GM23338 (cell line): ENCODE measurements at regions not wholly inside any gene's neighbourhood (a gene's known extent, or its start where the extent isn't known, plus 50 kb on each side); places are given as distances from the start of the nearest gene placed in this dataset.

Source experiments
- ATAC-seq: fragments of 200-7000 bp; cut with Tn5 transposase; 3 replicates; pipeline ENCODE4 v1.9.1; 2020
- DNase-seq: peaks from one replicate; pipeline ENCODE4 v3.0.0-alpha.2; 2015; ENCODE audit warnings: low spot score
- H2AFZ ChIP-seq: fragments of 200-600 bp; sonication (generic); 2 replicates; pipeline ENCODE4 v1.8.0; 2016; ENCODE audit warnings: antibody characterized with exemption, mild to moderate bottlenecking, moderate library complexity
- H3F3A ChIP-seq: fragments of 200-600 bp; sonication (generic); replicated peaks from 2 replicates; pipeline ENCODE4 v1.8.0; 2017; ENCODE audit warnings: antibody characterized with exemption, mixed run types, low read depth
- H3K27ac ChIP-seq: fragments of 200-600 bp; sonication (generic); 2 replicates; pipeline ENCODE4 v1.6.1; 2016; ENCODE audit warnings: low read depth
- H3K27me3 ChIP-seq: fragments of 200-600 bp; sonication (generic); 2 replicates; pipeline ENCODE4 v1.8.0; 2016; ENCODE audit warnings: mild to moderate bottlenecking, mixed run types, moderate library complexity; ENCODE audit not compliant: insufficient read depth
- H3K36me3 ChIP-seq: fragments of 200-600 bp; sonication (generic); 2 replicates; pipeline ENCODE4 v1.8.0; 2016; ENCODE audit warnings: mild to moderate bottlenecking; ENCODE audit not compliant: insufficient read depth
- H3K4me1 ChIP-seq: fragments of 200-600 bp; sonication (generic); 2 replicates; pipeline ENCODE4 v1.8.0; 2016; ENCODE audit warnings: mild to moderate bottlenecking, moderate library complexity; ENCODE audit not compliant: insufficient read depth
- H3K4me2 ChIP-seq: fragments of 200-600 bp; sonication (generic); 2 replicates; pipeline ENCODE4 v1.7.1; 2017; ENCODE audit warnings: mixed run types
- H3K4me3 ChIP-seq: fragments of 200-600 bp; sonication (generic); 2 replicates; pipeline ENCODE4 v1.6.1; 2016; ENCODE audit warnings: mixed run types
- H3K79me2 ChIP-seq: fragments of 200-600 bp; sonication (generic); replicated peaks from 2 replicates; pipeline ENCODE4 v1.8.0; 2017; ENCODE audit warnings: mild to moderate bottlenecking; ENCODE audit not compliant: insufficient read depth
- H3K9me2 ChIP-seq: fragments of 200-600 bp; sonication (generic); 2 replicates; pipeline ENCODE4 v1.8.0; 2017; ENCODE audit not compliant: insufficient read depth
- H4K20me1 ChIP-seq: fragments of 200-600 bp; sonication (generic); replicated peaks from 2 replicates; pipeline ENCODE4 v1.8.0; 2017; ENCODE audit warnings: mild to moderate bottlenecking; ENCODE audit not compliant: insufficient read depth
- H3K27ac Mint-ChIP-seq: 2 replicates; pipeline ENCODE4 v1.8.0; 2020; ENCODE audit warnings: inconsistent platforms, mild to moderate bottlenecking, moderate library complexity, mixed read lengths
- H3K27me3 Mint-ChIP-seq: 3 replicates; pipeline ENCODE4 v1.8.0; 2022; ENCODE audit warnings: low read depth, mild to moderate bottlenecking, moderate library complexity, mixed read lengths, inconsistent platforms; ENCODE audit not compliant: insufficient read depth, poor library complexity
- H3K36me3 Mint-ChIP-seq: 3 replicates; pipeline ENCODE4 v1.8.0; 2021; ENCODE audit warnings: low read depth, mild to moderate bottlenecking, inconsistent platforms, moderate library complexity, mixed read lengths
- H3K4me1 Mint-ChIP-seq: 3 replicates; pipeline ENCODE4 v1.8.0; 2020; ENCODE audit warnings: mild to moderate bottlenecking, inconsistent platforms, mixed read lengths
- H3K4me3 Mint-ChIP-seq: 3 replicates; pipeline ENCODE4 v1.8.0; 2021; ENCODE audit warnings: moderate library complexity, mild to moderate bottlenecking, inconsistent platforms, mixed read lengths
- H3K9me3 Mint-ChIP-seq: 3 replicates; pipeline ENCODE4 v1.8.0; 2020; ENCODE audit warnings: moderate library complexity, mild to moderate bottlenecking, inconsistent platforms, mixed read lengths
- CREB1 ChIP-seq: fragments of 250-450 bp; sonication (Bioruptor Pico); IDR thresholded peaks from 2 replicates; pipeline ENCODE4 v1.5.0; 2020; ENCODE audit warnings: low read depth, mild to moderate bottlenecking, moderate library complexity
- CTCF ChIP-seq, 2 experiments: fragments of 200-600 bp in 1 of 2; sonication (generic) in 1 of 2; conservative IDR thresholded peaks; 2 replicates each; pipeline versions ENCODE4 v1.5.1 to v1.6.1; 2016 to 2017; ENCODE audit warnings: antibody characterized with exemption in 2 of 2, low read depth in 2 of 2, mild to moderate bottlenecking in 2 of 2, moderate library complexity in 1 of 2
- ETS1 ChIP-seq: IDR thresholded peaks from 2 replicates; pipeline ENCODE4 v1.6.1; 2016; ENCODE audit warnings: antibody characterized with exemption
- EZH2 ChIP-seq: fragments of 200-600 bp; sonication (generic); IDR thresholded peaks from one replicate; pipeline ENCODE4 v1.8.0; 2017; ENCODE audit warnings: antibody characterized with exemption, mild to moderate bottlenecking, low read depth; ENCODE audit not compliant: unreplicated experiment
- EZH2phosphoT487 ChIP-seq: fragments of 200-600 bp; sonication (generic); IDR thresholded peaks from one replicate; pipeline ENCODE4 v1.8.1; 2018; ENCODE audit warnings: antibody characterized with exemption; ENCODE audit not compliant: unreplicated experiment
- JUNB ChIP-seq: IDR thresholded peaks from one replicate; pipeline ENCODE4 v1.6.1; 2016; ENCODE audit warnings: antibody characterized with exemption; ENCODE audit not compliant: unreplicated experiment
- NANOG ChIP-seq: IDR thresholded peaks from 2 replicates; pipeline ENCODE4 v1.6.1; 2016; ENCODE audit warnings: antibody characterized with exemption, borderline replicate concordance
- POLR2AphosphoS5 ChIP-seq: IDR thresholded peaks from 2 replicates; pipeline ENCODE4 v1.6.1; 2016; ENCODE audit warnings: antibody characterized with exemption, low read depth
- REST ChIP-seq: IDR thresholded peaks from one replicate; pipeline ENCODE4 v1.6.1; 2018; ENCODE audit warnings: antibody characterized with exemption; ENCODE audit not compliant: unreplicated experiment
- ZNF114 ChIP-seq: fragments of 250-450 bp; sonication (Bioruptor Pico); IDR thresholded peaks from 2 replicates; pipeline ENCODE4 v1.5.0; 2020; ENCODE audit warnings: mild to moderate bottlenecking, moderate library complexity
- ZNF462 ChIP-seq: fragments of 250-450 bp; sonication (Bioruptor Pico); IDR thresholded peaks from 2 replicates; pipeline ENCODE4 v1.5.0; 2020; ENCODE audit warnings: mild to moderate bottlenecking, moderate library complexity

- Mint-ChIP-seq H3K4me1 (peaks cover 1% of the 10 kb centered on the region; the same call in 2 of the 3 replicates), H3K4me3 (no peak overlapping the region), H3K27me3 (peaks cover 9% of the 10 kb centered on the region), H3K36me3 (peaks cover 32% of the 10 kb centered on the region), H3K9me3 (peaks cover 29% of the 10 kb centered on the region), H3K27ac (no peak overlapping the region)
- no peaks in the 10 kb centered on the region for H3F3A ChIP-seq
- H3K27ac ChIP-seq, result no peak overlapping the region
- H3K79me2 ChIP-seq, result no peaks in the 10 kb centered on the region
- no peak for TF ChIP-seq JUNB
- TF ChIP-seq EZH2, result no peak
- no peak for TF ChIP-seq EZH2phosphoT487
- TF ChIP-seq ZNF114 (CRISPR knock-in tag), result no peak
- TF ChIP-seq POLR2AphosphoS5, result no peak
- no peak for TF ChIP-seq ZNF462
- TF ChIP-seq NANOG, result no peak
- no peak for TF ChIP-seq REST
- TF ChIP-seq CREB1 (CRISPR knock-in tag), result no peak
- TF ChIP-seq ETS1, result no peak
- no peak for TF ChIP-seq CTCF (conservative IDR thresholded peaks at IDR 0.05; ENCODE audit: low read depth in 2 of 2)
- H3K4me1 ChIP-seq, result no peaks in the 10 kb centered on the region
- H3K4me3 ChIP-seq, result no peak overlapping the region
- no peak overlapping the region for H2AFZ ChIP-seq
- no peaks in the 10 kb centered on the region for H4K20me1 ChIP-seq
- ATAC-seq (no peak), DNase-seq (no peak)
- no peaks in the 10 kb centered on the region for H3K27me3 ChIP-seq
- no peak overlapping the region for H3K4me2 ChIP-seq
- peaks cover 8% of the 10 kb centered on the region for H3K9me2 ChIP-seq
- H3K36me3 ChIP-seq, result no peaks in the 10 kb centered on the region; the same call in 1 of the 2 replicates
Observed at GRCh38 chr2:2777876-2778275, 446.8 kb upstream of the MYT1L start.
